ENCODE measurements at regions not wholly inside any gene's neighbourhood (a gene's known extent, or its start where the extent isn't known, plus 50 kb on each side); places are given as distances from the start of the nearest gene placed in this dataset.

DNA sequence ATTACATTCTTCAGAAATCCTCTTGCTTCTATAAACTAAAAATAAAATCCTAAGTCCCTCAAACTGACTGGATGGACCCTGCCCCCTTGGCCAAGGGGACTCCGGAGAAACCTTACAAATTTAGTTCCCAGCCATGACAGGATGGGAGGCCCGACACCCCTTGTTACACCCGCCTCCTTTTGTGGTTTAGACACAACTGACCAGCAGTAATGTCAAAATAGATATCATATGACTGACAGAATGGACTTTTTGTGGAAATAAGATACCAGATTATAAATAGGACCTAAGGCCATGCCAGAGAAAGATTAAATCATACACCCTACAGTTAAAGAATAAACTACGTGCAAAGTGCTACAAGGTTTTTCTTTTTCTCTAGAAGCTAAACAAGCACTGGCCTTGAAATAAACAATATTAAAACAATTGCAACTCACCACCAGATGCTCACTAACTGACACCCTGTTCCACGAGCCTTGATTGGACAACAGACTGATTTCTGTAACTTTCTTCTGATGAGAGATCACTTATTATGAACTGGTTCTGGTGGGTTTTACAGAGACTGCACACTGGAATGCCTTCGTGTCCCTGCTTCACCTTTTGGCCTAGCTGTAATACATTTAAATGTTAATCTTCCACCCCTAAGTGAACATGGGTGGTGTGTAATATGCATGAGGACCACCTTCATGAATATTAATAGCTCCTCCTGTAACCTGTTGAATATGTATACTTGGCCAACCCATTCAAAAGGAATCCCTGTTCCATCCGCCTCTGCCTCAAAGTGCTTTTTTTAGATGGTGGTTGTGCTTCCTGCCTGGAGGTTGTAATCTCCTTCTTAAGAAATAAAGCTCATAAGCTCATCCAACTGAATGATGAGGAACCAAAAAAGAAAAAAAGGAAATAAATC, 99.6 kb downstream of the ODF2L start:
- peak; percentile 11 for DNase-seq

DNA sequence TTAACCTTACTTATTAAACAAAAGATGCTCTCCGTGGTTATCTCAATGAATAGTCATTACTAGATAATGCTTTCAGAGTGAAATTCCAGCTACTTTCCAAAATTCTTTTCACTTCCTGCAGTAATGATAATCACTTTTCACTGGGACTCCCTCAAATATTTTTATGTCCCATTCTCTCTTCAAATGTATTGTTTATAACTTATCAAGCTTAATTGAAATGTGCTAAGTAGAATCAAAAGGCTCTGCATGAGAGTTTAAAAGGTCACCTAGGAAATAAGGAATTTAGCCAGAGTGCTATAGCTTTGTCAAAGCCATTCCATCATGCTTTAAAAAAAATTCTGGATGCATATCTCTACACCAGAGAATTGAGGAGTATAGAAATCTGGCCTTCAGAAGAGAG, 106.4 kb downstream of the ODF2L start:
- no peak for DNase-seq

DNA sequence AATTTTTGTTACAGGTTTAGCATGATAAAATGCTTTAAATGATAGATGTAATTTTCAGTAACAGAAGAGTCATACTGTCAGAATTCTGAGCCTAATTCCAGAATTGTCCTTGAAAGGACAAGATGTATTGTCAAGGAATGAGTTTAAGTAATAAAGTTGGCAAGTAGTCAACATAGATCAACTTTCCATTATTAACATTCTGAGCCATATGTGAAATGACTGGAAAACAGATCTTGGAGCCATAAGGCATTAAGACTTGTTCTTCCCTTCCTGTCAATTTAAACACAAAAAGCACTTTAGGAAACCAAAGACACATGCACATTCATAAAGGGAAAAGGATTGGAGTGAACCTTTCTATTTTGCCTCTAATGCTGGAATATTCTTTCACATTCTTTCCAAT, 107.0 kb downstream of the ODF2L start:
- DNase-seq, result no peak

GRCh38 chr1:86288586-86289147, 107.5 kb downstream of the ODF2L start:
- no peak for DNase-seq

DNA sequence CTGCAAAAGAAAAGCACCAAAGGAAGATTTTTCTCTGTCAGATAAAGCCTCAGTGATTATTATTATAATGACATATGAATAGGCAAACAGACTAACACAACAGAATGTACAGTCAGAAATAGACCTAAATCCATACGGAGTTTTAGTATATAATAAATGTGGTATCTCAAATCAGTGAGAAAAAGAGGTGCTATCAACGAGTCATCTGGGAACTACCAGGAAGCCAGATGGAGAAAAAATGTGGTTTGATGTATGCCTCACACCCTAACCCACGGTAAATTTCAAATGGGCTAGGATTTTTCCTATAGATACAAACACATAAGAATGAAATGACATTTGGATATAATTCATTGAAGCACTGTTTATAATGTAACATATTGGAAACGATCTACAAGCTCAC, 110.3 kb downstream of the ODF2L start:
- no peak for DNase-seq

DNA sequence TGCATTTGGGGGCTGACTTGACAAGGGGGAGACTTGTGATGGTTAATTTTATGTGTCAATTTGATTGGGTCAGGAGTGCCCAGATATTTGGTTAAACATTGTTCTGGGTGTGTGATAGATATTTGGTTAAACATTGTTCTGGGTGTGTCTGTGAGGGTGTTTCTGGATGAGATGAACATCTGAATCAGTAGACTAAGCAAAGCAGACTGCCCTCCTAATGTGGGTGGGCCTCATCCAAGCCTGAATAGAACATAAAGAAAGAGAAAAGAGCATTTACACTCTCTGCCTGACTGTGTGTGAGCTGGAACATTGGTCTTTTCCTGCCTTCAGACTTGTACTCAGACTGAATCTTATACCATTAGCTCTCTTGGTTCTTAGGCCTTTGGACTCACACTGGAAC, 113.5 kb downstream of the ODF2L start:
- no peak for DNase-seq

- no peak for DNase-seq
Observed at GRCh38 chr1:86277936-86278335, 118.2 kb downstream of the ODF2L start.

GRCh38 chr1:86273066-86273465, 116.5 kb upstream of the COL24A1 start:
- no peak for DNase-seq

- no peak for DNase-seq
Observed at GRCh38 chr1:86272083-86272482, 115.5 kb upstream of the COL24A1 start.

- no peak for DNase-seq
Observed at GRCh38 chr1:86271046-86271445, 114.5 kb upstream of the COL24A1 start.

DNA sequence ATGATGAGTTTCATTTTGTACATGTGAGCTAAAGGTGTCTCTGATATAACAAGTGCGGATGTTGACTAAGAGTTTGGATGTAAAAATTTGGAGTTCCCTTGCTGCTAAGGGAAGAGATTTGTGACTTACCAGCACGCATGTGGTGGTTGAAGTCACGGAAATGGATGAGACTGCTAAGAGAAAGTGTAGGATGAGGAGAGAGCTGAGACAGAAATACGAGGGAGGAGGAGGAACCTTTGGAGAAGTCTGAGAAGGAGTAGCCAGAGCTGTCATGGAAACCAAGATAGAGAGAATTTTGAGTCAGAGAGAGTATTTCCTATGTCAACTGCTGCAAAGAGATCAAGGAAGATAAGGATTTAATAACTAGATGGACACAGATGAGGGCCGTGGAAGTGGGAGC, 106.5 kb upstream of the COL24A1 start:
- DNase-seq, result no peak

GRCh38 chr1:86260476-86260875, 103.9 kb upstream of the COL24A1 start:
- DNase-seq, result no peak

DNA sequence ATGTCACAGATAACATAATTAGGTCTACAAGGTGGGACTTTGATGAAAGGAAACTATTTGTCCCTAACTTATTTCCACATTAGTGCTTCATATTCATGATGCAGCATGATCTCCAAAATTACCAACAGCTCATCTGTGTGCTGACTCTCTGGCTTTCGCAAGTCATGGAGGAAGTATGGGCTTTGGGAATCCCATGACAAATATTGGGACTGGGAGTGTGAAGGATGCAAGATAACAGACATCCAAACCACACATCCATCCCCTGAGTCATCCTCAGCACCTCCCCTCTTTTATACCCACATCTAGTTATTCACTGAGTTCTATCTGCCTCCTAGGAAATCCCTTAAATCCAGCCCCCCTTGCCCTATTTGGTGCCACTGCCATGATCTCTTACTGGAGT, 102.8 kb upstream of the COL24A1 start:
- DNase-seq, result peak; percentile 7

- DNase-seq, result no peak
Observed at GRCh38 chr1:86258101-86258500, 101.5 kb upstream of the COL24A1 start.

- no peak for DNase-seq
Observed at GRCh38 chr1:86247597-86248279, 91.2 kb upstream of the COL24A1 start.

- DNase-seq, result no peak
Observed at GRCh38 chr1:86245566-86246190, 89.1 kb upstream of the COL24A1 start.

GRCh38 chr1:86239894-86240293, 83.3 kb upstream of the COL24A1 start:
- no peak for DNase-seq

DNA sequence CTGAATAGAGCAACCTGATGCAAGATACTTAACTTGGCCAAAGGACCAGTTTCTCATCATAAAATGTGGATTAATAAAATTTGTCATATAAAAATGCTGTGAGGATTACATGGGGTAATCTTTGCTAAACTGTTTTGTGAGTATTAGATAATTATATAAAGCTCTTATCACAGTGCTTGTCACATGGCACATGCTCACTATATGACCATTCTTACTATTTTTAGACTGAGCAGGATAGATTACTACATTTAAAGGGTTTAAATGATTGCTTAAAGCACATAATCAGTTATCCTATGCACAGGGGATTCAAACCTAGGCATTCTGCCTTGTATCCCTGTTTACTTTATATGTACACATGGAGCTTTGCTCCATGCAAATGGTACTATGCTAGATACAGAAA, 82.9 kb upstream of the COL24A1 start:
- DNase-seq, result no peak

GRCh38 chr1:86238226-86238625, 81.7 kb upstream of the COL24A1 start:
- DNase-seq, result no peak

DNA sequence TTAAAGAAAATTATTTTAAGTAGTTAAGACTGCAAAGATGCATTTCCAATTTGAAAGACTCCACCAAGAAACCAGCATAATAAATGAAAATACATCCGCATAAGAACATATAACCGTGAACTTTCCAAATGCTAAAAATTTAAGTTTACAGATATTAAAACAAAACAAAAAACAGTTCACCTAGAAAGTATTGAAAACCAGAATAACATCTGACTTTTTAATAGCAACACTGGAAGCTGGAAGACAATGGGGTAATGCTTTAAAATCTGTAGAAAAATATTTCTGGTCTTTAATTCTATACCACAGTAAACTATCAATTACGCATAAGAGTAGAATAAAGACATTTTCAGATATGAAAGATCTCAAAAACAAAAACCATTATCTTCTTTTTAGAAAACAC, 79.3 kb upstream of the COL24A1 start:
- no peak for DNase-seq

GRCh38 chr1:86233403-86233802, 76.8 kb upstream of the COL24A1 start:
- no peak for DNase-seq

- DNase-seq, result no peak
Observed at GRCh38 chr1:86231076-86231475, 74.5 kb upstream of the COL24A1 start.

GRCh38 chr1:86229405-86229975, 72.9 kb upstream of the COL24A1 start:
- no peak for DNase-seq

All from inflammatory macrophage treated with lipopolysaccharide for 4 hours (primary cell).